GM12878 (cell line): ENCODE measurements at regions not wholly inside any gene's neighbourhood (a gene's known extent, or its start where the extent isn't known, plus 50 kb on each side); places are given as distances from the start of the nearest gene placed in this dataset.

Source experiments
- ATAC-seq: fragments of 200-7000 bp; cut with Tn5 transposase; 3 replicates; pipeline ENCODE4 v1.9.1; 2020; ENCODE audit warnings: mild to moderate bottlenecking, moderate library complexity
- BruUV-seq: library from RNA; stranded (reverse); fragments of 400-500 nt; replicated peaks from 2 replicates; lab custom pipeline; 2021; lab: Mats Ljungman, UMichigan
- CTCF ChIA-PET: fragments of 300-600 bp; sonication (Branson Sonifier 250); formaldehyde crosslinking; extraction: SDS; loops from one replicate; lab custom pipeline; 2021; ENCODE audit warnings: inconsistent platforms; lab: Yijun Ruan, JAX
- POLR2A ChIA-PET: fragments of 350-600 bp; formaldehyde crosslinking; extraction: SDS; loops from one replicate; lab custom pipeline; 2021; ENCODE audit warnings: inconsistent platforms; lab: Charles Lee
- RAD21 ChIA-PET: fragments of 300-600 bp; sonication (Branson Sonifier 250); formaldehyde crosslinking; loops from one replicate; lab custom pipeline; 2023; ENCODE audit warnings: antibody characterized with exemption; ENCODE audit not compliant: unreplicated experiment; lab: Charles Lee
- SMC1A ChIA-PET: fragments of 300-600 bp; sonication (Branson Sonifier 250); formaldehyde crosslinking; loops from one replicate; lab custom pipeline; 2023; ENCODE audit not compliant: unreplicated experiment, uncharacterized antibody; lab: Charles Lee
- DNase-seq: peaks from one replicate; pipeline ENCODE4 v3.0.0-alpha.2; 2011; ENCODE audit warnings: low read depth, low spot score
- FAIRE-seq: peaks from 3 replicates; lab custom pipeline; 2011; peaks lifted over from hg19 to GRCh38; lab: Jason Lieb, UNC
- H2AFZ ChIP-seq: 2 replicates; pipeline ENCODE4 v1.6.0; 2011; ENCODE audit warnings: low read depth, low read length, control low read depth; ENCODE audit not compliant: control insufficient read depth
- H3K27ac ChIP-seq: 2 replicates; pipeline ENCODE4 v1.5.1; 2011; ENCODE audit warnings: control low read depth; ENCODE audit not compliant: control insufficient read depth, insufficient read depth
- H3K27me3 ChIP-seq, 2 experiments: replicated peaks in 1 of 2; 2 replicates each; pipeline versions ENCODE4 v1.6.0 to v1.6.1; 2011; ENCODE audit warnings: low read length in 1 of 2; ENCODE audit not compliant: control insufficient read depth in 2 of 2, insufficient read depth in 2 of 2
- H3K36me3 ChIP-seq, 2 experiments: 2 replicates each; pipeline ENCODE4 v1.5.1; 2011; ENCODE audit warnings: low read length in 1 of 2; ENCODE audit not compliant: control insufficient read depth in 2 of 2, insufficient read depth in 2 of 2
- H3K4me1 ChIP-seq: 2 replicates; pipeline ENCODE4 v1.6.1; 2011; ENCODE audit warnings: mild to moderate bottlenecking, low read length, moderate library complexity, mixed read lengths; ENCODE audit not compliant: control insufficient read depth, insufficient read depth
- H3K4me2 ChIP-seq: 2 replicates; pipeline ENCODE4 v1.6.0; 2011; ENCODE audit warnings: control low read depth; ENCODE audit not compliant: control insufficient read depth, insufficient read depth
- H3K4me3 ChIP-seq: fragments of 200-600 bp; sonication (generic); 2 replicates; pipeline ENCODE4 v1.5.1; 2016
- H3K79me2 ChIP-seq: 2 replicates; pipeline ENCODE4 v1.6.0; 2011; ENCODE audit warnings: low read length; ENCODE audit not compliant: control insufficient read depth, insufficient read depth
- H3K9ac ChIP-seq: 2 replicates; pipeline ENCODE4 v1.8.0; 2011; ENCODE audit warnings: low read length, control low read depth, mixed read lengths; ENCODE audit not compliant: control insufficient read depth, insufficient read depth
- H3K9me3 ChIP-seq: replicated peaks from 3 replicates; pipeline ENCODE4 v1.5.1; 2011; ENCODE audit warnings: mild to moderate bottlenecking, low read length; ENCODE audit not compliant: control insufficient read depth, insufficient read depth
- H4K20me1 ChIP-seq: 2 replicates; pipeline ENCODE4 v1.6.0; 2011; ENCODE audit not compliant: control insufficient read depth, insufficient read depth
- BHLHE40 ChIP-seq, 2 experiments: fragments of 450-650 bp in 1 of 2; IDR thresholded peaks; 2 replicates each; pipeline ENCODE4 v1.6.1; 2011 to 2017; ENCODE audit warnings: low read depth in 2 of 2, borderline replicate concordance in 1 of 2, improper control_type of control experiment in 1 of 2, low read length in 1 of 2, mild to moderate bottlenecking in 1 of 2
- CEBPB ChIP-seq, 2 experiments: fragments of 150-350 bp in 1 of 2; IDR thresholded peaks; 2 replicates each; pipeline ENCODE4 v1.6.1; 2012 to 2014; ENCODE audit warnings: low read depth in 2 of 2, low read length in 2 of 2, borderline replicate concordance in 1 of 2, inconsistent platforms in 1 of 2
- JUNB ChIP-seq: IDR thresholded peaks from 2 replicates; pipeline ENCODE4 v1.6.1; 2016; ENCODE audit warnings: antibody characterized with exemption, mild to moderate bottlenecking
- MTA3 ChIP-seq: IDR thresholded peaks from 2 replicates; pipeline ENCODE4 v1.6.1; 2012; ENCODE audit warnings: low read length, inconsistent platforms, borderline replicate concordance
- USF1 ChIP-seq: IDR thresholded peaks from 2 replicates; pipeline ENCODE4 v1.6.1; 2011; ENCODE audit warnings: borderline replicate concordance, low read depth, mild to moderate bottlenecking, moderate library complexity, mixed read lengths, low read length; ENCODE audit not compliant: insufficient read depth; ENCODE audit errors: extremely low read length
- ZNF592 ChIP-seq: fragments of 450-650 bp; IDR thresholded peaks from 2 replicates; pipeline ENCODE4 v1.6.1; 2017; ENCODE audit warnings: mild to moderate bottlenecking, moderate library complexity
- WGBS: methylation state at CpG from one replicate; pipeline ENCODE4 v1.1.6; 2016; ENCODE audit warnings: low lambda C conversion rate; ENCODE audit not compliant: insufficient replicate concordance, insufficient coverage; ENCODE audit errors: missing lambda C conversion rate; 5-methylcytosine and 5-hydroxymethylcytosine counted together
- in situ Hi-C: fragments of 300-500 bp; cut with MboI; formaldehyde crosslinking; loops from 9 replicates; pipeline ENCODE4 v1.14.3; 2018; ENCODE audit warnings: mixed read lengths
- intact Hi-C: fragments of 100-400 bp; cut with micrococcal nuclease; formaldehyde crosslinking; loops from one replicate; pipeline ENCODE4 v1.14.2; 2022; ENCODE audit not compliant: unreplicated experiment

DNA sequence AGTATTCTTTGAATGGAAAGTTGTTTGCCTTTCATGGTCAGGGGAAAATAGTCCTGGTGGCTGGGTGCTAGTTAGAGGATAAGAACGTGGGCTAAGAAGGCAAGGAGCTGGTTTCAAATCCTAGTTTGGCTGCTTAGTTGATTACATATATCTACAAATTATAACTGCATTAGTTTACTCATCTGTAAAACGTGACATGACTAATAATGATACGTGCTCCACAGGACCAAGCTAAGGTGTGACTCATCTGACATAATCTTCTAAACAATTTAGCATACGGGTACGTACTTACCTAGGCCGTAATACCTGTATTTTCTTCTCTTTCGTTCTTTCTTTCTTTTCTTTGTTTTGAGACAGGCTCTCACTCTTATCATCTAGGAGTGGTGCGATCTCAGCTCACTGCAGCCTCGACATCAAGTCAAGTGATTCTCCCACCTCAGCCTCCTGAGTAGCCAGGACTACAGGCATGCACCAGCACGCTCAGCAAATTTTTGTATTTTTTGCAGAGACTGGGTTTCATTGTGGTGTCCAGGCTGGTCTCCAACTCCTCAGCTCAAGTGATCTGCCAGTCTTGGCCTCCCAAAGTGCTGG is 1274.2 kb upstream of the GJE1 start:
- ChIA-PET CTCF (interaction anchor here (1.0 kb wide), 1 partner anchor 9 kb away, joined by 3 read pairs; no protein-coding TSS in a partner anchor), RAD21 (no interaction called here), POLR2A (no interaction called here), SMC1A (interaction anchor here (1.1 kb wide), 1 partner anchor 8 kb away, joined by 5 read pairs; no protein-coding TSS in a partner anchor)
- Histone ChIP-seq H3K27me3 (no peaks in the 10 kb centered on the region), H3K79me2 (no peaks in the 10 kb centered on the region), H4K20me1 (no peaks in the 10 kb centered on the region), H3K9me3 (no peaks in the 10 kb centered on the region; the same call in 1 of the 3 replicates), H3K9ac (no peak overlapping the region), H3K36me3 (no peaks in the 10 kb centered on the region), H2AFZ (peak overlapping the region; percentile 4; the same call in 1 of the 2 replicates), H3K4me3 (no peak overlapping the region), H3K4me1 (no peaks in the 10 kb centered on the region), H3K27ac (no peak overlapping the region), H3K4me2 (no peak overlapping the region)
- no peak for DNase-seq
- 30% methylated on average over 10 of the region's 10 CpGs for WGBS
- TF ChIP-seq MTA3 (no peak), USF1 (no peak), JUNB (peak; percentile 48), ZNF592 (no peak), CEBPB (IDR thresholded peaks at IDR 0.05; ENCODE audit: borderline replicate concordance in 1 of 2, low read depth in 2 of 2, low read length in 2 of 2) (no peak), BHLHE40 (IDR thresholded peaks at IDR 0.05; ENCODE audit: borderline replicate concordance in 1 of 2, low read depth in 2 of 2, low read length in 1 of 2) (peak; percentile 30 to 51; a peak in 3 of 4 replicates)
- intact Hi-C loops (no loop called here), in situ Hi-C loops (no loop called here)
- FAIRE-seq, result no peak
- peak; percentile 27; the same call in 1 of the 3 replicates for ATAC-seq
- no TSS peak for BruUV-seq
